Myocyte (in vitro differentiated cells): ENCODE measurements at regions not wholly inside any gene's neighbourhood (a gene's known extent, or its start where the extent isn't known, plus 50 kb on each side); places are given as distances from the start of the nearest gene placed in this dataset.
"Not testable (repeated sequence)": the region's sequence is repeated elsewhere in the genome, so short reads cannot be mapped to it uniquely, and the experiment has no call there.

ENCODE experiments used
- DNase-seq: peaks from one replicate; pipeline ENCODE4 v3.0.0-alpha.2; 2012; ENCODE audit warnings: low read depth

DNA sequence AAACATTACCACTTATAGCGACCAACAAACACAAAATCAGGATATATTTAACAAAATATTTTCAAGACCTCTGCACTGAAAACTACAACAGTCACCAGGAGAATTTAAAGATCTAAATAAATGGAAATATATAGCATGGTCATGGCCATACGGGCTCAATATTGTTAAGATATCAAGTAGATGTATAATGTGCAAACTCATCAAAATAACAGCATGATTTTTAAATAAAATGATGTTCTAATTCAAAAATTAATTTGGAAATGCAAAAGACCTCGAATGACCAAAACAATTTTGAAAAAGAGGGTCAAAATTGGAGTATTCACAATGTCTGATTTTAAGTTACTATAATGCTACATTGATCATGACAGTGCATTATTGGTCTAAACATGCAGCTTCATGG lies 159.1 kb upstream of the NDN start:
- DNase-seq = no peak

DNA sequence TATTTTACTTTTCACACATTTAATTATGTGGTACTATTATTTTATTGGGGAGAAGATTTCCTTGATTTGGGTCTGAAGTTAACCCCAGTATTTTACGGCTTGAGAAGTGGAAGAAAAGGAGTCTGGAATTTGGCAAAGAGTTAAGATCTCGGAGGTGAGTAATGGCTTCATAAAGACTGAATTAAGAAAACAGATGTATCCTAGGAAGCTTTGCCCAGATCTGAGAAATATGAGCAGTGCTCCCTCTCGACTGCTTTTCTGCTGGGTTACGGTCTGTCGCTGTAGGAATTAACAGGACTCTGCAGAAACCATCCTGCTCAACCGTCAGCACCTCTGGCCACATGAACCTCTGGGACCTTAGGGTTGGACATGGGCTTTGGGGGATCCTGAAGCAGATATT lies 163.6 kb upstream of the NDN start:
- no peak for DNase-seq

DNA sequence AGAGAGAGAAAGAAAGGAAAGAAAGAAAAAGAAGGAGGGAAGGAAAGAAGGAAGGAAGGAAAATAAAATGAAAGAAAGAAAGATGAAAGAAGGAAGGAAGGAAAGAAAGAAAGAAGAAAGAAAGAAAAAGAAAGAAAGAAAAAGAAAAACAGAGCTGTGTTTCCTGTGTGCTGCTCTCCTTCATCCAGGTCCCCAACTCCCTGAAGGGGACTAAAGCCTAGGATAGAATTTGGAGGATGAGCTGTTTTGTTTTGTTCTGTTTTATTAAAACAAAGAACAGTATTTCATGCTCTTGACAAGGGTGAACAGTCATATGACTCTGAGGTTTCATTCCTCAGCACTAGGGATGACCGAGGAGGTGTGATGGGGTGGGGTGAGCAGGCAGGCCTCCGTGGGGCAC lies 164.8 kb upstream of the NDN start:
- DNase-seq = no peak

DNA sequence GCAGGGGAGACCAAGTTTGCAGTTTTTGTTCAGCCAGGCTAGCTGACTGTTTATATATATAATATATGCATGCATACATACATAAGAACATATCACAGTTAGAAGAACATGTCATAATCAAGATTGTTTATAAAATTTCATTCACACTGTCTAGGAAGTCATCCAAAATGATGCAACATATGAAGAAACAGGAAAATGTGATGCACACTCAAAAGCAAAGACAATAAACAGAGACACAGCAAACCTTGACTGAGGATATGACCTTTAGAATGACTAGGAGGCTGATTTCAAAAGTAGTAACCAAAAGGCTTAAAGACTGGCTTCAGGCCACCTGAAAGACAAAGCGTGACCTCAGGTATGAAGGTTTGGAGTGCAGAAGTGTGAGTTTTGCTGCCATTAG lies 166.2 kb upstream of the NDN start:
- DNase-seq = no peak

DNA sequence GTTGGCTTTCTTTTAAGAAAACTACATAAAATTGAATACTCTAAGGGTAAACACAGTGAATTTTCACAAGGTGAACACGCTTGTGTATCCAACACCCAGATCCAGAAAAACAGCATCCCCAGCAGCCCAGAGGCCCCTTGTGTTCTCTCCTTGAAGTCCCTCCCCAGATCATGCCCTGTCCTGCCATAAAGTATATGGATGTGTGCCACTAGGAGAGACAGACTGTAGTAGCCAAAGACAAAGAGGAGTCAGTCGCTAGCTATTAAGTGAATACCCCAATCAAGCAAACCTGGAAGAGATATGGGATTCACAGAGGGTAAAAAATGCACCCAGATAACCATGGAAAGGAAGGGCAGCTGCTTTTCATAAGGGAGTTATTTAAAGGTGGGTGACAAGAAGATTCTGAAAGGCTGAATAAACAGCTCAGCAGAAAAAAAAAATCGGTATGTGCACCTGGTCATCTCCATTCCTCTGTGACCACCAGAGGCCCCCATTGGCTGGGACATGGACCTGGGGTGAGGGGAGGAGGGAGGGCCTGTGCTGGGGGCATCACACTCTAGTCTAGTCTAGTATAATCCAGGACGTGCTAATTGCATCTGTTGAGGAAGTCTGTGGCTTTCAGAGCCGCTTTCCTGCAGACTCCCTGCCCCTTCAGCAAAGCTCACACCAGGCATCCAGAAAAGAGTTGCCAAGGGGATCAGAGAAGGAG lies 167.3 kb upstream of the NDN start:
- DNase-seq = no peak

DNA sequence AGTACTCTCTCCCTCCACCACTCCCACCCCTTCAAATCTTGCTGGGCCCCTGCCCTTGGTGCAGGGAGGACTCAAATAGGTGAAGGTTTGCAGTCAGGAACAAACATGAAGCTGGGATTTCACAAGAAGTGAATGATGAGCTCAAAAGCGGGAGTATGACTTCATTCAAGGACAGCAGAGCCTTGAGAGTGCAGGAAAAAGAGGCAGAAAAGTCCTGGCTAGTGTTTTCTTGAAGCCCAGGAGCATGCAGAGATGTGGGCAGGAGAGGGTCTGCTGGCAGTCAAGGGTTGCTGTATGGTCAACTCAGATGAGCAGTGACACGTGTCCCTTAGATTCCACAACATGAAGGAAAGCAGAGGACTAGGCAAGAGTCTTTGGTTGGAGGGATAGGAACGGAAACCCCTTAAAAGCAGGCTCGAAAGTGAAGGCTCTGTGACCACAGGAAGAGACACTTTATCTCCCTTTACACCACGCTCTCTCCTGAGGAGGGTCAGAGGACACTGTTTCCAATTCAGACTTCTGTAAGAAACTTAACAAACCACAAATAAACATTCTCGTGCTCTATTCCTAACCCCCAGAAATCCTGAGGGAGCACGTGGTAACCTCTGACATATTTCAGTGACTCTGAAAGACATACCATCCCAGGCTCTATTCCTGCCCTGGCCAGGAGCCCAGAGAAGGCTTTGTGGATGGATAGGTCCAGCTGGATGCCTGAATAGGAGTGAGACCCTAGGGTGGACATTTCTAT lies 168.0 kb upstream of the NDN start:
- DNase-seq = no peak

DNA sequence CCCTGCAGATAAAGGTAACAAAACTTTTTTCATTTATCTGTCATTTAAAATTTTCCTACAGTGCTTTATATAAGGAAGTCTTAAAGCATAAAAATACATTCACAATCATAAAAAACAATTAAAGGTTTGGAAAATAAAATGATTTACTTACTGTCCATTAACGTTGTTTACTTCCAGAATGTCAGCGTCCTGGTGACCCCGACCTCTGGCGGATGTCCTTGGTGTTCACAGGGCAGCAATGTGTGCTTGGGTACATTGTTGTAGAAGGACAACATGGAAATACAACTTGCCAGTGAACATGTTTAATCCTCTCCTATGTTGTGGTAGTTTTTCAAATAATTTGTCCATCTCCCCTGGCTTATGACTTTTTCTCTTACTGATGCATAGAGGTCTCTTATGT lies 168.8 kb upstream of the NDN start:
- DNase-seq = no peak

DNA sequence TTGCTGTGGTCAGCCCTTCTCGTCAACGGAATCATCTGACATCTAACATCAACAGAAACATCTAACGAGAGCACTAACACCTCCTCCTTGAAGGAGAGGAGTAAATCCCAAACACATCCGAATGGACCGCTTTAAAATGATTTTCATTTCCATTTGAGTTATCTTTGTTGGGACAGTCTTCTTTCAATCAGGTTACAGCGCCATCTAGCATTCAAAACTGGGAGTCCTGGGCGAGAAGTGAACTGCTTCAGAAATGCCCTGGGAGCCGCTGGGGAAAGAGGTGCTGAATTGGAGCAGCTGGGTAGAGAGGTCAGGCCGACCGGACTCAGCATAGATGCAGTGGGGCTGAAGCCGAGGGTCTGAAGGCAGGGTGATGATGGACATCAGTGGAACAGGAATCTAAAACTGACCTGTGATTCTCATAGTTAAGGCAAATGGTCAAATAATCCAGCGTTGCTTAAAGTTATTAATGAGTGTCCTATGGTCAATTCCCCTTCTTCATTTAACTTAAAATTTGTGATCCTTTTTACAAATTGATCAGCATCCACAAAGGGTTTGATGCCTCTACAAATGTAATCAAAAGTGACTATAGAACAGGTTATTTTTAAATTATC lies 170.0 kb upstream of the NDN start:
- DNase-seq = no peak

DNA sequence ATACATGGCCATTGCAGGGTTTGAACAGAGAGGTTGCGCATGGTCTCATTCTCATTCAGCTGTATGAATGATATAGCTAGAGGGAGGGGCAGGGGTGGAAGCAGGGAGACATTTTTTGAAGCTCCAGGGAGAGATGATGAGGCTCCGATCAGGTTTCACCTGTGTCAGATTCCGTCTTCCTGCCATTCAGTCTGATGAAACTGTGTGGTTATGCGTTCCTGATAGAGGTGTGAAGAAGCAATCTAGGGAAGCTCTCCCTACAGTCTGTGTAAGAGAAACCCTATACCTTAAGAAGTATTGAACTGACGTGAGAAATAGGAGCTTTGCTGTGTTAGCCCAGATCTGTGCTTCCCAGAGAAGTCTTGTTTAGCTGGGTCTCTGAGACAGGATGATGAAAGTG lies 171.9 kb upstream of the NDN start:
- no peak for DNase-seq

DNA sequence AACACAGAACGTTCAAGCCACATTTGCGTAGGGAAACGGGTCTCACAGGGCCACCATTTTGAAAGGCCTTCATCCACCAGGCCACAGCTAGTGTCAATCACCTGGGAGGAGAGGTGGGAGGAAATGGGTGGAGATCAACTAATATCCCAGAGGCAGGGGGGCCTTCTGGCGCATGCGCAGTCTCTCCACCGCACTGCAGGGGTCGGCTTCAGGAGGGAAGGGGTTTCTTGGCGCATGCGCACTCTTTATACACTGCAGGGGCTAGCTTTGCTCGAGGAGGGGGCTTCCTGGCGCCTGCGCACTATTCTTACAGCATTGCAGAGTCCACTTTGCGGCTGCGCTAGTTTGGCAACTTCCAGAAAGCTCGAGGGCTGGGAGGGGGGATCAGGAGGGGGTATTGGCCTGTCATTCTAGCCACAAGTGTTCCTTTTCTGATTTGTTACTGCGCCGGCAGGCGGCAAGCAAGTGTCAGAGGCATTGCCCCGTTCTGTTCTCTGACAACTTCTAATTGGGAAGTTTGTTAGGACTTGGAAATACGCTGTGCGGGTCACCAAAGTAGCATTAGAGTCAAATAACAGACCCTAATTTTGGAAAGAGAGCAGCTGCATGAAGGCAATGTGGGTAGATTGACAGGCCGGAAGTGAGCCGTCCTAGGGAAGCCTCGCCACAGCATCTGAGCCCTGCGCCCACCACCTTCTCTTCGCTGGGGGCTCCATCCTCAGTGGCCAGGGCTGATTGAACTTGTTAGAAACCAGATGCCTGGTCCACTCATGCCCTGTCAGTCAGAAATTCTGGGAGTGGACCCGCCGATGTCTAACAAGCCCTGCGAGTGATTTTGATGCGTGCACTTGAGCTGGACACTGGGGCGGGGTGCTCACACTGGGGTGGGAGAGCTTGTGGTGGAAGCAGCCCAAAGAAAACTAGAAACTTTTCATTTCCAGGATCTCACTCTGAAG lies 173.5 kb upstream of the NDN start:
- no peak for DNase-seq

DNA sequence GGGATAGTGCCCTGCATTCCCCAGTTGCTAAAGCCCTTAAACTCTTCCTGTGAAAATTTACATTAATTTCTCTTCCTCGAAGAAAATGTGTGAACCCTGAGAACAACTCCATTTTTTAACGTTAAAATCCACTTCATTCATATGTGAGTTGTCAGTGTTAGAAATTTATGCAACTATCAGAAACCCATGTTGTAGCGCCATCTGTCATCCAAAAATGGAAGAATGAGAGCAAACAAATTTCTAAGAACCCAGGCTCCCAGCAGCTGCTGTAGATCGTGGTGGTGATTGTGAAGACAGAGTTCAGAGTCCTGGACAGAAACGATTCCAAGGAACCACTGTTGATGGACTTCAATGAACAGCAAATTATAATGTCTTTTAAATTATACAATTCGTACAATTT lies 179.7 kb upstream of the NDN start:
- no peak for DNase-seq

DNA sequence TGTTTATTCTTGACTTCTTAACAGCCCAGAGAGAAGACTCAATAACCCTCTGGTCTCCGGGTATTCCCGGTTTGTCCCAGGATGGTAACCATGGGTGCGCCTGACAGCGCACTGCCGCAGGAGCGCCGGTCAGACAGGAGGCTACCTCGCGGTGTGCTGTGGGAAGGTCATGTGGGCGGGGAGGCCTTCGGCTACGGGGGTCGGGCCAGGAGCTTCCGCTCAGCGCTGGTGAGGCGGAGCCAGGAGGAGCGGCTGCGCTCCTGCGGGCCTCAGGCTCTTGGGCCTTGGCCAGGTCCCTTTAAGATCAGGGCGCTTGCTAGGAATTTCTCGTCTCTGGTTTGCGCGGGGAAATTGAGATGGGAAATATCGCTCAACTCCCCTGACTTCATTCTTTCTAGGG lies 182.3 kb upstream of the NDN start:
- no peak for DNase-seq

DNA sequence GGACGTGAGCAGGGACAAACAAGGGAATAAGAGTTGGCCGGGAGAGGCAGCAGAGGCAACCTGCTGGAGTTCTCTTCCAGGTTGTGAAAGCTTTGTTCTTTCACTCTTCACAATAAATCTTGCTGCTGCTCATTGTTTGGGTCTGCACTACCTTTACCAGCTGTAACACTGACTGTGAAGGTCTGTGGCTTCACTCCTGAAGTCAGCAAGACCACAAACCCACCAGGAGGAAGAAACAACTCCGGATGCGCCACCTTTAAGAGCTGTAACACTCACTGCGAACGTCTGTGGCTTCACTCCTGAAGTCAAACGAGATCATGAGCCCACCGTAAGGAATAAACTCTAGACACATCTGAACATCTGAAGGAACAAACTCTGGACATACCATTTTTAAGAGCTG lies 186.5 kb upstream of the NDN start:
- not testable (repeated sequence) for DNase-seq

DNA sequence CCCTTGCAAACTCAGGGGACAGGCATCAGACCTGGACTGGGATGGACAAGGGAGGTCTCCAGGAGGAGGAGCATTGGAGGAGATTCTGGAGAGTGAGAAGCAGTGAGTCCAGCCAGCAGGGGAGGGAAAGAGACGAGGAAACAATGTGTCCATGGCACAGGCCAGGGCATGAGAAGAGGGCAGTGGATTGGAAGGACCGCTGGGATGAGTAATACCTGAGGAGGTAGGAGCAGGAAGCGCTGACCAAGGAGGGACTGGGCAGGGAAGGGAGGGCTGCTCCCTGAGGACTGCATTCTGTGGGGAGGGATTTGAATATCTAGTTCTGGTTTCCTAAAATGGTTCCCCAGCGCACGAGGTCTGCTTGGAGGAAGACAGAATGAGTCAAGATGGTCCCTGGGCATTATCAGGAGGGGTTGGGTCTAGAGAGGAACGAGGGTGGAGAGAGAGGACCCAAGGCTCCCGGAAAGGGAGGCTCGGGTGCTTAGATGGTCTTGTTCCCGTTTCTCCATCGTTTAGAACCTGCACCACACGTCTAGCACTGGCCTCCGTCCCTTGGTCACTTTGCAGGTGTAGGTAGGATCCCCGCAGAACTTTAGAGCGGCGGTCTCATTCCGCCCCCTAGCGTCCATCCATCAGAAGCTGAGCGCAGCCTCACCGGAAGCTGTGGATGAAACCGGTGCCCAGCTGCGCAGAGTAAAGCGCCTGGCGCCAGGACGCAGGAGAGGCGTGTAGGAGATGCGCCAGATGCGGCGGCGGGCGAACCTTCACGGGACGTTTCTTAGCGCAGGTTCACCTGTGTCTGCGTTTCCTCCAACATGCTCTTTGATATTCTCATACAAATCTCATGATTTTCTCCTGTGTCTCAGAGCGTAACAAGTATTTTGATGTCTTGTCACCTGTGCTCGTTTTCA lies 190.7 kb upstream of the NDN start:
- no peak for DNase-seq

DNA sequence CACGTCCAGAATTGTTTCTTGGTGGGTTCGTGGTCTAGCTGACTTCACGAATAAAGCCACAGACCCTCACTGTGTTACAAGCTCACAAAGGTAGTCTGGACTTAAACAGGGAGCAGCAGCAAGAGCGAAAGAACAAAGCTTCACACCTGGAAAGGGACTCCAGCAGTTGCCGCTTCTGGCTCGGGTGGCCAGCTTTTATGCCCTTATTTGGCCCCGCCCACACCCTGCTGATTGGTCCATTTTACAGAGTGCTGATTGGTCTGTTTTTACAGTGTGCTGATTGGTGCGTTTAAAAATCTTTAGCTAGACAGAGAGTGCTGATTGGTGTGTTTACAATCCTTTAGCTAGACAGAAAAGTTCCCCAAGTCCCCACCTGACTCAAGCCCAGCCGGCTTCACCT lies 194.2 kb upstream of the NDN start:
- DNase-seq = no peak

DNA sequence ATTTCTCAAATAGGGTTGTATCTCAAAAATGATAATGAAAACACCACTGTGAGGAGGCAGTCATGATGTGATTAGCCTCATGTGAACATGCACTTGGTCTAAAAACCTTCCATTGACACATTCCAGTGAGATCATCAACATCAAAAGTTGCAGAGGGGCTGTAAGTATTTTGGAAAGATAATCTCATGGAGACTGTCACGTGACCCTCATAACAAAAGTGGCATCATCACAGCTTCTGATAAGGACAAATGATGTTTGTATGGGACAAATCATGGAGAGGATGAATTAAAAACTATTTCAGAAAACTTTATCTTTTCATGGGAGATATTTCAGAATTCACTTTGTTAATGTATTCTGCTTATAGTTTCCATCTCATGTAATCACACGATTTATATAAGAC lies 203.1 kb upstream of the NDN start:
- DNase-seq = no peak

DNA sequence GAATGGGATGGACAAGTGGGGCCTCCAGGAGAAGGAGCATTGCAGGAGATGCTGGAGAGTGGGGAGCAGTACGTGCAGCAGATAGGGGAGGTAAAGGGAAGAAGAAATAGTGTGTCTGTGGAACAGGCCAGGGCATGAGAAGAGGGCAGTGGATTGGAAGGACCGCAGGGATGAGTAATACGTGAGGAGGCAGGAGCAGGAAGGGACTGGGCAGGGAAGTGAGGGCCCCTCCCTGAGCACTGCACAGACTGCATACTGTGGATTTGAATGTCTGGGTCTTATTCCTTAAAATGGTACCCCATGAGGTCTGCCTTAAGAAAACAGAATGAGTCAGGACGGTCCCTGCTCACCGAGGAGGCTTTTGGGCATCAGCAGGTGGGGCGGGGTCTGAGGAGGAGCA lies 210.0 kb upstream of the NDN start:
- DNase-seq = no peak

DNA sequence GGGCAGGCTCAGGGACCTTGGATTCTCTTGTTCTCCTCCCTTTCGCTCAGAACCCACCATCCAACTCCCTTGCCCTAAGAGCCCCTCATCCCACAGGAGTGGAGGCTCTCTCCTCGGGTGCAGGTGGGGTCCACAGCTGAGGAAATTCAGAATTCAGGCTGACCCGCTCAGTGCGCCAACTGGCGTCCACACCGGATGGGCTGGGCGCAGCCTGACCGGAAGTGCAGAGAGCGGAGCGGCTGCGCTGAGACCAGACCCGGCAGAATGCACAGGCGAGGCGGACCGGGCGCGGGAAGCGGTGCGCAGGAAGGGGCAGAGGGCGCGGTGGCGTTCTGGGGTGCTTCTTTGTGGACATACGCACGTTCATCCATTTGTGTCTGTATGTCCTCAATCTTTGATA lies 210.4 kb upstream of the NDN start:
- DNase-seq = no peak

DNA sequence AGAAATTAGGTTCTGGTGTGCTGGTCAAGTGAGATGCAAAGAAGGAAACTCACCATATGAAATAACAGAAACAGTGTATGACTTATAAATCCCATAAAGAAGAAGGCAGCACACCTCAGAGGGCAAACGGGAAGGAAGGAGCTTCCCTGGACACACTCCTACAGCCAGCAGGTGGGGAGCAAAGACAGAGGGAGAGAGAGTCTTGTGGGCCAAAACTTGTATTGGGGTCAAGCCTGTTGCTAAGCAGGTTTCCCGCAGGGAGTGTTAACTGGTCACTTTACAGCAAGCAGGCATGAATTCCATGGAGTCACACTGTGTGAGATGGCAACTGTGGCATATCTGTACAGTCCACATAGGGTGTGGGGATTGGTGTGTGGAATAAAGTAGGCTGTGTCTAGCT lies 222.9 kb upstream of the NDN start:
- DNase-seq = no peak

DNA sequence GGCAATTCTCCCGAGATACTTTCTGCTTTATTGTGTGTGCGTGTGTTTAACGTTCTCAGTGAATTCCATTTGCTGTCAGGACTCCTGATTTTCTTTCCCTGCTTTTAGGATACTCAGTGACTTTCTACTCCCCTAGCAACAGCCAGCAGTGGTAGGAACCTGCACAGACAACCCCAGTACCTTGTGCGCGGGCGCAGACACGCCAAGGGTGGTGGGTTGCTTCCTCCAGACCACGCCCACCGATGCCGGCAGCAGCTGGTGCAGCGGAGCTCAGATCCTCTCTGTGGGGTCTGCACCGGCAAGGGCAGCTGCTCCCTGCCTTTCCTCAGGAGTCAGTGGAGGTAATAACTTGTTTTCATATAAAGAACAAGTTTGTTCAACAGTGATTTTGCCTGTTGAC lies 225.1 kb upstream of the NDN start:
- no peak for DNase-seq

DNA sequence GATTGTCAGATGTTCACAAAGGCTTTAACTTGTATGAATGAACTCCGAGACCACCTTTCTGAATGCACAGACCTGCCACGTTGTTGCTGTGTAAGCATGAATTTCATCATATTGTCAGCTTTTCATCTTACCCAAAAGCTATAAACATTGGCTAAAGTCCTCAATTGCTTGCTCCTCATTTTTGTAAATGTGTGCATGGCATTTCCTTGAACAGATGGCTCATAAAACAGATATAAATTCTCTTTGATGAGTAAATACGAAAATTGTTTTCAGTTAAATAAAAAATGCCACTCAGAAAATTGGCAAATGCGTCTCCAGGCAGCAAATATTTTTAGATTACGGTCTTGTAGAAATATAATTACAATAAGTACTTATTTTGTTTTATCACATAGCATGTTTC lies 226.0 kb upstream of the NDN start:
- DNase-seq = no peak
